Uterus (tissue), 2 donors: ENCODE measurements at regions not wholly inside any gene's neighbourhood (a gene's known extent, or its start where the extent isn't known, plus 50 kb on each side); places are given as distances from the start of the nearest gene placed in this dataset.

Source experiments
- POLR2A ChIP-seq, 2 donors: fragments of 450-650 bp; IDR thresholded peaks; one replicate each; pipeline ENCODE4 v1.6.1; 2016; ENCODE audit warnings: antibody characterized with exemption in 2 of 2, mild to moderate bottlenecking in 1 of 2, moderate library complexity in 1 of 2
- TF ChIP-seq, protein P1 (sequence below), 4 experiments: fragments of 200-600 bp in 2 of 4; fragments of 450-650 bp in 2 of 4; sonication (generic) in 2 of 4; IDR thresholded peaks; one replicate each; pipeline ENCODE4 v1.5.1; 2016 to 2019; ENCODE audit warnings: antibody characterized with exemption in 4 of 4, mild to moderate bottlenecking in 2 of 4, moderate library complexity in 1 of 4

GRCh38 chr4:128371001-128371777, 83.6 kb upstream of the PGRMC2 start:
- TF ChIP-seq, protein P1, sequence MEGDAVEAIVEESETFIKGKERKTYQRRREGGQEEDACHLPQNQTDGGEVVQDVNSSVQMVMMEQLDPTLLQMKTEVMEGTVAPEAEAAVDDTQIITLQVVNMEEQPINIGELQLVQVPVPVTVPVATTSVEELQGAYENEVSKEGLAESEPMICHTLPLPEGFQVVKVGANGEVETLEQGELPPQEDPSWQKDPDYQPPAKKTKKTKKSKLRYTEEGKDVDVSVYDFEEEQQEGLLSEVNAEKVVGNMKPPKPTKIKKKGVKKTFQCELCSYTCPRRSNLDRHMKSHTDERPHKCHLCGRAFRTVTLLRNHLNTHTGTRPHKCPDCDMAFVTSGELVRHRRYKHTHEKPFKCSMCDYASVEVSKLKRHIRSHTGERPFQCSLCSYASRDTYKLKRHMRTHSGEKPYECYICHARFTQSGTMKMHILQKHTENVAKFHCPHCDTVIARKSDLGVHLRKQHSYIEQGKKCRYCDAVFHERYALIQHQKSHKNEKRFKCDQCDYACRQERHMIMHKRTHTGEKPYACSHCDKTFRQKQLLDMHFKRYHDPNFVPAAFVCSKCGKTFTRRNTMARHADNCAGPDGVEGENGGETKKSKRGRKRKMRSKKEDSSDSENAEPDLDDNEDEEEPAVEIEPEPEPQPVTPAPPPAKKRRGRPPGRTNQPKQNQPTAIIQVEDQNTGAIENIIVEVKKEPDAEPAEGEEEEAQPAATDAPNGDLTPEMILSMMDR (IDR thresholded peaks at IDR 0.05): no peak
- no peak for TF ChIP-seq POLR2A (IDR thresholded peaks at IDR 0.05)
